ENCODE measurements at regions not wholly inside any gene's neighbourhood (a gene's known extent, or its start where the extent isn't known, plus 50 kb on each side); places are given as distances from the start of the nearest gene placed in this dataset.

- Histone ChIP-seq H3K27me3 (replicated peaks; ENCODE audit: control insufficient read depth, insufficient read depth, low read length) (no peaks in the 10 kb centered on the region), H3K36me3 (ENCODE audit: control insufficient read depth, insufficient read depth, low read length) (no peaks in the 10 kb centered on the region), H3K4me3 (ENCODE audit: low read depth, low read length) (no peak overlapping the region), H3K9me3 (no peaks in the 10 kb centered on the region), H3K4me1 (no peaks in the 10 kb centered on the region)
- Mint-ChIP-seq H3K27ac (ENCODE audit: unreplicated experiment) (no peak overlapping the region), H3K27me3 (ENCODE audit: insufficient read depth, unreplicated experiment) (no peaks in the 10 kb centered on the region), H3K4me1 (ENCODE audit: low read depth, unreplicated experiment) (no peaks in the 10 kb centered on the region), H3K9me3 (ENCODE audit: unreplicated experiment) (no peaks in the 10 kb centered on the region), H3K36me3 (ENCODE audit: insufficient read depth, unreplicated experiment) (no peaks in the 10 kb centered on the region), H3K4me3 (ENCODE audit: unreplicated experiment) (no peak overlapping the region)
- no peak for TF ChIP-seq CTCF (IDR thresholded peaks at IDR 0.05; ENCODE audit: insufficient read depth in 1 of 2, low read depth in 1 of 2, low read length in 1 of 2, severe bottlenecking in 1 of 2, unreplicated experiment in 1 of 2)
- no peak for DNase-seq
- ChIA-PET CTCF (no interaction called here), POLR2A (no interaction called here)
- intact Hi-C loops (cut with micrococcal nuclease; ENCODE audit: unreplicated experiment) = no loop called here
- BruUV-seq (replicated peaks) = no TSS peak
These were observed 366.4 kb upstream of the RASGRP1 start for GRCh38 chr15:38930851-38931572.

- H3K27me3 Mint-ChIP-seq (ENCODE audit: insufficient read depth, unreplicated experiment) = peaks cover 7% of the 10 kb centered on the region
- POLR2A ChIA-PET = no interaction called here
- CTCF ChIA-PET = no interaction called here
These were observed 376.9 kb upstream of the RASGRP1 start for GRCh38 chr15:38941399-38941953.

GRCh38 chr15:38944536-38944935, 379.9 kb upstream of the RASGRP1 start:
- CTCF ChIA-PET = no interaction called here
- H3K9me3 Mint-ChIP-seq (ENCODE audit: unreplicated experiment) = no peaks in the 10 kb centered on the region
- no TSS peak for BruUV-seq (replicated peaks)

More at GRCh38 chr15:38941399-38941953, 376.9 kb upstream of the RASGRP1 start:
- BruUV-seq (replicated peaks) = no TSS peak
- Mint-ChIP-seq H3K9me3 (ENCODE audit: unreplicated experiment) (no peaks in the 10 kb centered on the region), H3K27ac (ENCODE audit: unreplicated experiment) (no peak overlapping the region), H3K4me3 (ENCODE audit: unreplicated experiment) (no peak overlapping the region), H3K4me1 (ENCODE audit: low read depth, unreplicated experiment) (no peaks in the 10 kb centered on the region), H3K36me3 (ENCODE audit: insufficient read depth, unreplicated experiment) (no peaks in the 10 kb centered on the region)
- intact Hi-C loops (cut with micrococcal nuclease; ENCODE audit: unreplicated experiment) = no loop called here
- Histone ChIP-seq H3K4me1 (peaks cover 8% of the 10 kb centered on the region), H3K4me3 (ENCODE audit: low read depth, low read length) (no peak overlapping the region), H3K36me3 (ENCODE audit: control insufficient read depth, insufficient read depth, low read length) (no peaks in the 10 kb centered on the region), H3K9me3 (no peaks in the 10 kb centered on the region), H3K27me3 (replicated peaks; ENCODE audit: control insufficient read depth, insufficient read depth, low read length) (no peaks in the 10 kb centered on the region)
- no peak for TF ChIP-seq CTCF (IDR thresholded peaks at IDR 0.05; ENCODE audit: insufficient read depth in 1 of 2, low read depth in 1 of 2, low read length in 1 of 2, severe bottlenecking in 1 of 2, unreplicated experiment in 1 of 2)
- DNase-seq = peak in 1 of 2 experiments; percentile 39

More at GRCh38 chr15:38944536-38944935, 379.9 kb upstream of the RASGRP1 start:
- no peak for DNase-seq
- no peak overlapping the region for H3K4me3 Mint-ChIP-seq (ENCODE audit: unreplicated experiment)
- POLR2A ChIA-PET = no interaction called here
- no peaks in the 10 kb centered on the region for H3K36me3 Mint-ChIP-seq (ENCODE audit: insufficient read depth, unreplicated experiment)
- H3K4me3 ChIP-seq (ENCODE audit: low read depth, low read length) = no peak overlapping the region
- H3K36me3 ChIP-seq (ENCODE audit: control insufficient read depth, insufficient read depth, low read length) = no peaks in the 10 kb centered on the region
- H3K27me3 ChIP-seq (replicated peaks; ENCODE audit: control insufficient read depth, insufficient read depth, low read length) = no peaks in the 10 kb centered on the region
- H3K4me1 ChIP-seq = peaks cover 8% of the 10 kb centered on the region
- H3K27ac Mint-ChIP-seq (ENCODE audit: unreplicated experiment) = no peak overlapping the region
- H3K27me3 Mint-ChIP-seq (ENCODE audit: insufficient read depth, unreplicated experiment) = peaks cover 7% of the 10 kb centered on the region
- H3K4me1 Mint-ChIP-seq (ENCODE audit: low read depth, unreplicated experiment) = no peaks in the 10 kb centered on the region
- H3K9me3 ChIP-seq = no peaks in the 10 kb centered on the region
- intact Hi-C loops (cut with micrococcal nuclease; ENCODE audit: unreplicated experiment) = no loop called here
- no peak for TF ChIP-seq CTCF (IDR thresholded peaks at IDR 0.05; ENCODE audit: insufficient read depth in 1 of 2, low read depth in 1 of 2, low read length in 1 of 2, severe bottlenecking in 1 of 2, unreplicated experiment in 1 of 2)

Measured in Caco-2 (cell line).